GM21447 (cell line): ENCODE measurements at regions not wholly inside any gene's neighbourhood (a gene's known extent, or its start where the extent isn't known, plus 50 kb on each side); places are given as distances from the start of the nearest gene placed in this dataset.

Experiments
- ATAC-seq: cut with Tn5 transposase; IDR thresholded peaks from one replicate; pipeline ENCODE4 v1.9.1; 2021; ENCODE audit not compliant: unreplicated experiment

GRCh38 chr6:66900133-66901083 lies 1193.4 kb upstream of the EYS start:
- ATAC-seq, result no peak

GRCh38 chr6:66897576-66897975 lies 1190.5 kb upstream of the EYS start:
- no peak for ATAC-seq

- no peak for ATAC-seq
These were observed 1189.4 kb upstream of the EYS start for GRCh38 chr6:66896415-66896814.

- no peak for ATAC-seq
These were observed 1176.4 kb upstream of the EYS start for GRCh38 chr6:66883453-66883852.

GRCh38 chr6:66866801-66867200 lies 1159.8 kb upstream of the EYS start:
- ATAC-seq, result no peak

- no peak for ATAC-seq
These were observed 1158.7 kb upstream of the EYS start for GRCh38 chr6:66865771-66866170.

- ATAC-seq, result no peak
These were observed 1154.0 kb upstream of the EYS start for GRCh38 chr6:66861007-66861541.

- ATAC-seq, result no peak
These were observed 1153.3 kb upstream of the EYS start for GRCh38 chr6:66860328-66860727.

- ATAC-seq, result no peak
These were observed 1151.2 kb upstream of the EYS start for GRCh38 chr6:66858196-66858595.

- no peak for ATAC-seq
These were observed 1147.0 kb upstream of the EYS start for GRCh38 chr6:66854014-66854413.

- ATAC-seq, result no peak
These were observed 1144.9 kb upstream of the EYS start for GRCh38 chr6:66851930-66852329.

GRCh38 chr6:66849843-66850242 lies 1142.8 kb upstream of the EYS start:
- no peak for ATAC-seq

GRCh38 chr6:66848244-66848953 lies 1141.4 kb upstream of the EYS start:
- no peak for ATAC-seq

- no peak for ATAC-seq
These were observed 1131.7 kb upstream of the EYS start for GRCh38 chr6:66838764-66839163.

GRCh38 chr6:66825539-66825938 lies 1118.5 kb upstream of the EYS start:
- no peak for ATAC-seq

- no peak for ATAC-seq
These were observed 1107.1 kb upstream of the EYS start for GRCh38 chr6:66814156-66814555.

- ATAC-seq, result no peak
These were observed 1101.7 kb upstream of the EYS start for GRCh38 chr6:66808771-66809170.

- ATAC-seq, result no peak
These were observed 1090.0 kb upstream of the EYS start for GRCh38 chr6:66796987-66797386.

- ATAC-seq, result no peak
These were observed 1081.6 kb upstream of the EYS start for GRCh38 chr6:66788579-66788978.

- no peak for ATAC-seq
These were observed 1065.8 kb upstream of the EYS start for GRCh38 chr6:66772800-66773199.

- no peak for ATAC-seq
These were observed 1064.6 kb upstream of the EYS start for GRCh38 chr6:66771626-66772025.

GRCh38 chr6:66751630-66752029 lies 1044.6 kb upstream of the EYS start:
- ATAC-seq, result no peak
